Thymus (tissue), 11 donors: ENCODE measurements at regions not wholly inside any gene's neighbourhood (a gene's known extent, or its start where the extent isn't known, plus 50 kb on each side); places are given as distances from the start of the nearest gene placed in this dataset.

Source experiments
- DNase-seq, 9 donors: peaks; one replicate each; pipeline ENCODE4 v3.0.0-alpha.2; 2013; ENCODE audit warnings: low spot score in 9 of 9, low read depth in 6 of 9, missing footprints in 1 of 9
- H3K27ac ChIP-seq, 2 donors: one replicate each; pipeline ENCODE4 v1.5.1; 2013; ENCODE audit warnings: control low read depth in 1 of 2, low read depth in 1 of 2, low read length in 1 of 2, mild to moderate bottlenecking in 1 of 2, moderate library complexity in 1 of 2
- H3K27me3 ChIP-seq, 2 donors: one replicate each; pipeline ENCODE4 v1.5.1; 2013; ENCODE audit warnings: low read length in 1 of 2; ENCODE audit not compliant: control insufficient read depth in 2 of 2, insufficient read depth in 1 of 2
- H3K36me3 ChIP-seq, 2 donors: one replicate each; pipeline ENCODE4 v1.5.1; 2013; ENCODE audit warnings: low read length in 1 of 2, mild to moderate bottlenecking in 1 of 2, moderate library complexity in 1 of 2; ENCODE audit not compliant: control insufficient read depth in 2 of 2, insufficient read depth in 2 of 2
- H3K4me1 ChIP-seq, 2 donors: one replicate each; pipeline ENCODE4 v1.5.1; 2013; ENCODE audit warnings: low read length in 2 of 2; ENCODE audit not compliant: control insufficient read depth in 2 of 2, insufficient read depth in 2 of 2
- H3K4me3 ChIP-seq, 2 donors: one replicate each; pipeline ENCODE4 v1.5.1; 2013; ENCODE audit warnings: low read length in 2 of 2, control low read depth in 1 of 2, mild to moderate bottlenecking in 1 of 2
- H3K9me3 ChIP-seq, 2 donors: one replicate each; pipeline ENCODE4 v1.5.1; 2013; ENCODE audit warnings: low read length in 1 of 2, mild to moderate bottlenecking in 1 of 2; ENCODE audit not compliant: control insufficient read depth in 2 of 2, insufficient read depth in 1 of 2
- WGBS: extraction: QIAGEN DNeasy Blood & Tissue Kit; methylation state at CpG from one replicate; pipeline ENCODE4 v1.1.7; 2013; 5-methylcytosine and 5-hydroxymethylcytosine counted together
- donor health status: healthy.

DNA sequence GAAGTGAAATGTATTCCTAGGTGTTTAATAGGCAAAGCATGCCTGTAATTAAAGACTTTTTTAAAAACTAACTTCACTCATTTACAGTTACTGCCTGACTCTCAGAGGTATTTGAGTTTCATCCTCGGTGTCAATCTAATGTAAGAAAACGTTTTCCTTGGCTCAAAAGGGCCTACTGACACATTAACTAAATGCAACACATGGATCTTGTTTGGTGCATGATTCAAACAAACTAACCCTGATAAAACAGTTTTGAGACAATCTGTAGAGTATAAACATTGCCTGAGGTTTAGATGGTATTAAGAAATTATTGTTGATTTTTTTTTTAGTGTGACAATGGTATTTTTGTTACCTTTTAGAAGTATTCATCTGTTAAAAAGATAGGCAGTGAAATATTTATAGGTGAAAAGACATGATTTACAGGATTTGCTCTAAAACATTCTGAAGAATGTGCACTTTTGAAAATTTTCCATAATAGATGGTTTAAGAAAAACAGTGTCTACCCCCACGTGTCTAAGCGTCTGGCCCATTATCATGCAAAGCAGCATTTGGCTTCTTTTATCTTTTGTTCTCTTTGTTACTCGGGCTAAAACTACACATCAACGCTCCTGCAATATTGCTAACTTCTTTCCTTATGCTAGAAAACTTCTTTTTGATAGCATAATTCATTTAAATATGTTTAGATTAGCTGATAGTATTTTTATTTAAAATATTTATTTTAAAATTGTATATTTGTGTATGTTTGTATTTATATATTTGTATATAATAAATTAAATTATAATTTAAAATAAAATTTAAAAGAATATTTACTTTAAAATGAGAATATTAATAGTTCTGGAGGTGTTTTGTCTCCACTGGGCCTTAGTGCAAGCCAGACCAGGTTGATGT, 160.2 kb upstream of the NDUFV2 start:
- no peak overlapping the region for H3K27ac ChIP-seq
- H3K4me3 ChIP-seq = no peak overlapping the region
- no peaks in the 10 kb centered on the region for H3K9me3 ChIP-seq
- 94% methylated on average over 6 of the region's 6 CpGs for WGBS
- H3K36me3 ChIP-seq = no peaks in the 10 kb centered on the region
- H3K4me1 ChIP-seq = peaks cover 0 to 14% of the 10 kb centered on the region in 2 donors
- no peaks in the 10 kb centered on the region for H3K27me3 ChIP-seq
- DNase-seq = no peak

DNA sequence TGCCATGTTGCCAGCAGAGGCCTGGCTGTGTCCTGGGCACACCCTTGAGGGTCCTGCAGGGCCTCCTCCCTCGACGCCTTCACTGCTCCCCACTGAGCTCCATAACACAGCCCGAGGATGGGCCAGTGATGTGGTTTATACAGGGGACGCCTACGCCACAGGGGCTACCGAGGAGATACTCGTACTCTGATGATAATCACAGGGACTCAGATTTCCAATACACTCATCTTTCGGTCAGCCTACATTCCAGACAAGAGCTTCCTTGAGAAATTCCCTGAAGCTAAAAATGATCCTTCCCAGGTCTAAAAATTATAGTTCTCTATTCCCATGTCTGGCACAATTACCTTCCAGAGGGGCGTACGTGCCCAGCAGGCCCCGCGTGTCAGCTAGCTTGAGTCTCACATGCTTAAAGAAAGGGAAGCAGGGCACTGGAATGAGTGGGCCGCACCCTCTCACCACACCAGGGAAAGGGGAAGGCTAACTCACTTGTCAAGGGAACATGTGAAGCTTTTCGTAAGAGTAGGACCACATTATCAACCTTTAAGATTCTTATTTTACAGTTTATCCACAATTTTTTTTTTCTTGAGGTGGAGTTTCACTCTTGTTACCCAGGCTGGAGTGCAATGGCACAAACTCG, 159.5 kb upstream of the NDUFV2 start:
- Histone ChIP-seq H3K36me3 (no peaks in the 10 kb centered on the region), H3K4me3 (no peak overlapping the region), H3K9me3 (no peaks in the 10 kb centered on the region), H3K4me1 (peaks cover 0 to 15% of the 10 kb centered on the region in 2 donors), H3K27ac (no peak overlapping the region), H3K27me3 (no peaks in the 10 kb centered on the region)
- DNase-seq = no peak
- WGBS = 94% methylated on average over 15 of the region's 15 CpGs

DNA sequence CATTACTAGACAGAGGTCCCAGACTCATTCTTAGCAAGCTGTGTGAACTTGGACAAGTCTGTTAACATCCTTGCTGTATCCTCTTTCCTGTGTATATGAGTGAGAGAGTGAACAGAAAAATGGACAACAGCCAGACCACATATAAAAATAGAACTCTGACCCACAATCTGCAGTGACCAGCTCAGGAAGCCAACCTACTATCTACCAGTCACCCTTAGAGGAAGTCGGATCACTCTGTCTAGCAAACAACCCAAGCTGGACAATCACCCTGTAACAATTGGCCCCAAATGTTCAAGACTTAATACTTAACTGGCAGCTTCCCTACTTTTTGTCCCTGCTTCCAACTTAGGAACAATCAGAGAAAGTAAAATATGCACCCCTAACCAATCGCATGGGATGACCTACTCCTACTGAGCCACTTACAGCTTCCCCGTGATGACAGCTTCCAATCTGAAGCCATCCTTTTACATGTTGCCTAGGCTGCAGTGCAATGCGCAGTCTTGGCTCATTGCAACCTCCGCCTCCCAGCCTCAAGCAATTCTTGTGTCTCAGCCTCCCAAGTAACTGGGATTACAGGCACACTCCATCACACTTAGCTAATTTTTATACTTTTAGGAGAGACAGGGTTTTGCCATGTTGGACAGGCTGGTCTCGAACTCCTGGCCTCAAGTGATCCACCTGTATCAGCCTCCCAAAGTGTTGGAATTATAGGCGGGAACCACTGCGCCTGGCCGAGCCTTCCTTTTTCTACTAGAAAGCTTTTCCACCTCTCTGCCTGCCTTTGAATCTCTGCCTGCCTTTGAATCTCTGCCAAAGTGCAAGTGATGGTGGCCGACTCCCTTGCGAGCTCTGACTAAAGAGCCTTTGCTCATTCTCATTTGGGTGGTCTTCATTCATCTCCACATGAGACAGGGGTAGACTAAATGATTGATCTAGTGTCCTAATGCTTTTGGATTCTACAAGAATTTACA, 158.3 kb upstream of the NDUFV2 start:
- DNase-seq = no peak
- Histone ChIP-seq H3K9me3 (no peaks in the 10 kb centered on the region), H3K4me3 (no peak overlapping the region), H3K4me1 (peaks cover 0 to 19% of the 10 kb centered on the region in 2 donors), H3K27ac (no peak overlapping the region), H3K36me3 (no peaks in the 10 kb centered on the region), H3K27me3 (no peaks in the 10 kb centered on the region)
- 98% methylated on average over 11 of the region's 11 CpGs for WGBS

DNA sequence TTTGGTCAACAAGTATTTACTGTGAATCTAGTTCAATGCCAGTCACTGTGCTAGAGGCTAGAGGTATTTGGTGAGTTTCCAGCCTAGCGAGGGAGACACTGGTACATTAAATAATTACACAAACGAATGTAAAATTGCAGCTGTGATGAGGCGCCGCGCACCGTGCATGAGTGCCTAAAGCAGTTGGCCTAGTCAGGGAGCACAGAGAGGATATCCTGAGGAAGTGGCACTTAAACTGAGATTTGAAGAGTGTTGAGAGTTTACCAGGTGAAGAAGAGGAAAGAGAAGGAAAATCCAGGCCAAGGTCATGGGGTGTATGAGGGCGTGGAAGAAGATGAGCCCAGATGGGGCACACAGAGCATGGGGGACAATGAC, 157.6 kb upstream of the NDUFV2 start:
- Histone ChIP-seq H3K9me3 (no peaks in the 10 kb centered on the region), H3K27ac (no peak overlapping the region), H3K4me1 (peaks cover 0 to 24% of the 10 kb centered on the region in 2 donors), H3K4me3 (no peak overlapping the region), H3K27me3 (no peaks in the 10 kb centered on the region), H3K36me3 (no peaks in the 10 kb centered on the region)
- peak in 1 of 9 donors; percentile 22 for DNase-seq
- 36% methylated on average over 7 of the region's 7 CpGs for WGBS

DNA sequence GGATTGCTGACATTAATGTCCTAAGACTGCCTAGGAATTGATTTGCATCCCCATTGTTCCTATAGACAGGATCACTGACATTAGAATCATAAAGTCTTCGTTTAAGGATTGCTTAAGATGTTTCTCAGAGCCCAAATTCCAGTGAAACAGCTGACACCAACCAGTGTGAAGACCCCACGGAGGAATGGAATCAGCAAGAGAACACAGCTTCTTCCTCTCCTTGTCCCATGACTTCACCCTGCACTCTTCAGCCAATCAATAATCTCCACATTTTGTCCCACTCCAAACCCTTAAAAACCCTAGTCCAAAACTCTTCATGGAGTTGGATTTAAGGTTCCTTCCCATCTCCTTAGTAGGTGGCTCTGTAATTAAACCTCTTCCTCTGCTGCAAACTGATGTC, 157.0 kb upstream of the NDUFV2 start:
- Histone ChIP-seq H3K36me3 (no peaks in the 10 kb centered on the region), H3K27me3 (no peaks in the 10 kb centered on the region), H3K9me3 (no peaks in the 10 kb centered on the region), H3K4me1 (peaks cover 0 to 30% of the 10 kb centered on the region in 2 donors), H3K27ac (no peak overlapping the region), H3K4me3 (no peak overlapping the region)
- DNase-seq = no peak
- 43% methylated on average over 2 of the region's 2 CpGs for WGBS

DNA sequence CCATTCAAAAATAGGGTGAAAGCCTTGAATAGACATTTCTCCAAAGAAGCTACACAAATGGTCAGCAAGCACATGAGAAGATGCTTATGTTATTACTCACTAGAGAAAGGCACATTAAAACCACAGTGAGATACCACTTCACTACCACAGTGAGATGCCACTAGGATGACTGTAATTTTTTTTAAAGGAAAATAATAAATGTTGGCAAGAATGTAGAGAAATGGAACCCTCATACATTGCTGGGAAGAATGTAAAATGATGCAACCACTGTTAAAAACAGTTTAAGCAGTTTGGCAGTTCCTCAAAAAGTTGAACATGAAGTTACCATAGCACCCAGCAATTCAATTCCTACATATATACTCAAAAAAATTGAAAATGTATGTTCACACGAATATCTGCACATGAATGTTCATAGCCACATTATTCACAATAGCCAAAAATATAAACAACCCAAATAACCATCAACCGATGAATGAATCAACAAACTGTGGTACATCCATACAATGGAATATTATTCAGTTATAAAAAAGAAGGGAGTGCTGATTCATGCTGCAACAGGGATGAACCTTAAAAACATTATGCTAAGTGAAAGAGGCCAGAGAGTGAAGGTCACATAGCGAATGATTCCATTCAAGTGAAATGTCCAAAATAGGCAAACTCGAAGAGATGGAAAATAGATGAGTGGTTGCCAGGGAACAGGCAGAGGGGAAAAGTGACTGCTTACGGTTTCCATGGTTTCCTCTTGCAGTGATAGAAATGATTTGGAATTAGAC, 156.2 kb upstream of the NDUFV2 start:
- DNase-seq = no peak
- Histone ChIP-seq H3K27me3 (no peaks in the 10 kb centered on the region), H3K9me3 (no peaks in the 10 kb centered on the region), H3K4me3 (no peak overlapping the region), H3K4me1 (peaks cover 0 to 38% of the 10 kb centered on the region in 2 donors), H3K36me3 (no peaks in the 10 kb centered on the region), H3K27ac (no peak overlapping the region)
- 90% methylated on average over 5 of the region's 5 CpGs for WGBS

DNA sequence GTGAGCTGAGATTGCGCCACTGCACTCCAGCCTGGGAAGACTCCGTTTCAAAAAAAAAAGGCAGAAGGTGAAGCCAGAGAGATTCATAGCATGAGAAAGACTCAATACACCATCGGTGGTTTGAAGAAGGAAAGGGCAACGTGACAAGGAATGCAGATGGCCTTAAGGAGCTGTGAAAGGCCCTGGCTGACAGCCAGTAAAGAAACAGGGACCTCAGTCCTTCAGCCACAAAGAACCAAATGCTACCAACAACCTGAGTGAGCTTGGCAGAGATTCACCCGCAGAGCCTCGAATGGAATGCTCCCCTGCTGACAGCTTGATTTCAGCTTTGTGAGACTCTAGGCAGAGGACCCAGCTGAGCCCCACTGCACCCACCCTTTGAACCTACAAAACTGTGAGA, 154.9 kb upstream of the NDUFV2 start:
- Histone ChIP-seq H3K27me3 (no peaks in the 10 kb centered on the region), H3K4me1 (peaks cover 4 to 47% of the 10 kb centered on the region in 2 donors), H3K36me3 (no peaks in the 10 kb centered on the region), H3K9me3 (no peaks in the 10 kb centered on the region), H3K27ac (no peak overlapping the region), H3K4me3 (no peak overlapping the region)
- no peak for DNase-seq
- WGBS = 70% methylated on average over 6 of the region's 6 CpGs

DNA sequence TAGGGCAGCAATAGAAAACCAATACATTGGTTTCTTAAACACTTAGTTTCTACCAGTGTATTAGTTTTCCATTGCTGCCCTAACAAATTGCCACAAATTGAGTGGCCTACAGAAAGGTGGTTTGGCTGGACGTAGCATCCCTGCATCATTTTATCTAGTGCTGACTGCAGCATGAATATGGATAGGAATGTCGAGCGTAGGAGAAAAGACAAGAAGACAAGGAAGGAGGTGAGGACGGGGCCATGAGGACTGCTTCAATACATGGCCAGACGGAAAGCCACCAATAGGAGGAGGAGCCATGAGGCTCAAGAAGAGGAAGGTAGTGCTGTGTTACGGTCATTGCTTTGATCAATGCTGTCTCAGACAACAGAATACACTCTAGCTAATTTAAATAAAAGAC, 154.5 kb upstream of the NDUFV2 start:
- WGBS = 98% methylated on average over 6 of the region's 6 CpGs
- no peak for DNase-seq
- H3K36me3 ChIP-seq = no peaks in the 10 kb centered on the region
- no peak overlapping the region for H3K4me3 ChIP-seq
- peaks cover 4 to 47% of the 10 kb centered on the region in 2 donors for H3K4me1 ChIP-seq
- H3K27me3 ChIP-seq = no peaks in the 10 kb centered on the region
- no peak overlapping the region for H3K27ac ChIP-seq
- H3K9me3 ChIP-seq = peaks cover 0 to 1% of the 10 kb centered on the region in 2 donors
